GM18861 (cell line): ENCODE measurements at regions not wholly inside any gene's neighbourhood (a gene's known extent, or its start where the extent isn't known, plus 50 kb on each side); places are given as distances from the start of the nearest gene placed in this dataset.

Experiments
- ATAC-seq: cut with Tn5 transposase; IDR thresholded peaks from one replicate; pipeline ENCODE4 v1.9.1; 2021; ENCODE audit not compliant: unreplicated experiment

GRCh38 chr3:72441284-72441994 lies 406.8 kb downstream of the SHQ1 start:
- no peak for ATAC-seq

GRCh38 chr3:72440491-72440890 lies 407.8 kb downstream of the SHQ1 start:
- ATAC-seq = peak; percentile 41

- peak; percentile 53 for ATAC-seq
Measured at GRCh38 chr3:72439321-72440183, 408.7 kb downstream of the SHQ1 start.

- no peak for ATAC-seq
Measured at GRCh38 chr3:72437661-72438406, 410.4 kb downstream of the SHQ1 start.

- ATAC-seq = no peak
Measured at GRCh38 chr3:72436863-72437592, 411.2 kb downstream of the SHQ1 start.

- no peak for ATAC-seq
Measured at GRCh38 chr3:72434296-72434695, 413.9 kb downstream of the SHQ1 start.

GRCh38 chr3:72432246-72432645 lies 416.0 kb downstream of the SHQ1 start:
- ATAC-seq = no peak

GRCh38 chr3:72429589-72430353 lies 418.5 kb downstream of the SHQ1 start:
- ATAC-seq = no peak

GRCh38 chr3:72428803-72429202 lies 419.4 kb downstream of the SHQ1 start:
- ATAC-seq = no peak

- ATAC-seq = no peak
Measured at GRCh38 chr3:72427624-72428023, 420.6 kb downstream of the SHQ1 start.

- ATAC-seq = peak; percentile 68
Measured at GRCh38 chr3:72426618-72427397, 421.4 kb downstream of the SHQ1 start.

- no peak for ATAC-seq
Measured at GRCh38 chr3:72423643-72424042, 424.6 kb downstream of the SHQ1 start.

- ATAC-seq = no peak
Measured at GRCh38 chr3:72421786-72422185, 426.5 kb downstream of the SHQ1 start.

GRCh38 chr3:72421126-72421525 lies 427.1 kb downstream of the SHQ1 start:
- no peak for ATAC-seq

- ATAC-seq = no peak
Measured at GRCh38 chr3:72418856-72419255, 429.4 kb downstream of the SHQ1 start.

GRCh38 chr3:72418244-72418643 lies 430.0 kb downstream of the SHQ1 start:
- no peak for ATAC-seq

- no peak for ATAC-seq
Measured at GRCh38 chr3:72414481-72415016, 433.7 kb downstream of the SHQ1 start.

- ATAC-seq = no peak
Measured at GRCh38 chr3:72413228-72413627, 435.0 kb downstream of the SHQ1 start.

- ATAC-seq = no peak
Measured at GRCh38 chr3:72412340-72412956, 435.8 kb downstream of the SHQ1 start.
